HK-2 (cell line): ENCODE measurements at regions not wholly inside any gene's neighbourhood (a gene's known extent, or its start where the extent isn't known, plus 50 kb on each side); places are given as distances from the start of the nearest gene placed in this dataset.
A peak's percentile ranks its signal among the peaks of the same experiment; 100 is the strongest.
"Not testable (repeated sequence)": the region's sequence is repeated elsewhere in the genome, so short reads cannot be mapped to it uniquely, and the experiment has no call there.

Source experiments
- DNase-seq: peaks from one replicate; pipeline ENCODE4 v3.0.0-alpha.2; 2018; ENCODE audit not compliant: unreplicated experiment

DNA sequence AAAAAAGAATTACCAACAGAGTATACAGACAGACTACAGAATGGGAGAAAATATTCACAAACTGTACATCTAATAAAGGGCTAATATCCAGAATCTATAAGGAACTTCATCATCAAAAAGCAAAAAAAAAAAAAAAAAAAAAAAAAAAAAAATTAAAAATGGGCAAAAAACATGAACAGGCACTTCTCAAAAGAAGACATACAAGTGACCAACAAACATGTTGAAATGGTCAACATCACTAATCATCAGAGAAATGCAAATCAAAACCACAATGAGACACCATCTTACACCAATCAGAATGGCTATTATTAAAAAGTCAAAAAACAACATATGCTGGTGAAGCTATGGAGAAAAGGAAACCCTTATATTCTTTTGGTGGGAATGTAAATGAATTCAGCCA, 952.8 kb downstream of the LRRIQ3 start:
- DNase-seq = not testable (repeated sequence)

DNA sequence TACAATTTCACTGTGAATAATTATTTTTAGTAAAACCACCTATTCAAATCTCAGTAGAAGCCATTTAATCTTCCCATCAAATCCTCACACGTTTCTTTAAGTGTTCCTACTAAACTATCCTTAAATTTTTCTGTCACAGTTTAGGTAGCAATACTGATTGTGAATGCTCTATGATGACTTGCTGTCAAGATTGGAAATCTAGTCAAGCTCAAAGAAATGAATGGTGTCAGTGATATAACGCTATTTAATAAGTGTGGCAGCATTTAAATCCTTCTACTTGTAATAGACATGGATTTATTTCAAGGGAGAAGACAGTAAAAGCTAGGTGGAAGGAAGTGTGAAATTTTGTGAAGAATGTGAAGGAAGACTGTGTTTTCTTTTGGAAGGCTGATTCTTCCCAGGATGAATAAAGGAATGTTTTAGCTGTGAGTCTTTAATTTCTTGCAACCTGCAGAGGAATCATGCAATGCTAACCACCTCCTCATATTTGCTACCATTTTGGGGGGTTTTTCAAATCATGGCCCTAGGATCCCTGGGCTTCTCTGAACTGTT, 936.7 kb upstream of the NEGR1 start:
- DNase-seq = no peak

DNA sequence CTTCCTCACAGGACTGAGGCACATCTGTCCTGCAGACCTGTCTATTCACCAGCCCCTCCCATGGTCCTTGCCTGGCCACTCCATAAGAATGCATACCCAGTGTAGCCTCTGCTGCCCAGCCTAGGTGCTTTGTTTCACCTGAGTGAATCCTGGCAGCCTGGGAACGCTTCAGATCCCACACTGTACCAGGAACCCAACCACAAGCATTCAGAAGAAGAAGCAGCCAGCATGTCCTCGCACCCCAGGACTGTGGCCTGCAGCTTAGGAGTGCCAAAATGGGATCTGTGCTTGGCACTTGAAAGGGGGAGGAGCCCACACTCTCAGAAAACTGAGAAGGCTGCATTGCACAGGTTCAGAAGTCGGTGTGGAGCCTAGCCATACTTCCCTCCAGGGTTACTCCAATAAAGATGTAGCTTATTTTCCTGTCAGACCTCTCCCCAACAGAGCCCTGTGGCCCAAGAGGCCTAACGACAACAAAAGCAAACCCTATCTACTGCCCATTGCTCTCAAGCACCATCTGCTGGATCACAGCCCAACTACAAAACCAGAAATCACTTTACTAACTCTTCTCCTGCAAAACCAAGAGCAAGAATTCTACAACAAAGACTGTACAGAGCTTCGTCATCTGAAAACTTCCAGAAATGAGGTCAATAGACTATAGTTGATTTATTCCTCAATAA, 923.1 kb upstream of the NEGR1 start:
- DNase-seq = peak; percentile 3

DNA sequence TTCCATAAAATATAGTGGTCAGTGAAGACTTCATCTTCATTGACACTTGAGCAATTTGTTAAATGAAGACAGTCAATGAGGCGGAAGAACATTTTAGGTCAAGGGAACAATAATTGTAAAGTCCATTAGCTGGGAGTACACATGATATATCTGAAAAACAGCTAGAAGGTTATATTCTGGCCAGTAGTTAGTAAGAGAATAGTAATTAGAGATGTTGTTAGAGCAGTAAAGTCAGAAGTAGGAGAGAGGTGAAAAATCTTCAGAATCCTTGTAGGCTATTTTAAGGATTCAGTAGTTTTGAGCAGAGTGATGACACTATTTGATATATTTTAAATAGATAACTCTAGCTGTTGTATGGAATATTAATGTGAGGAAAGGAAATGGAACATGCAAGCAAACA, 915.6 kb upstream of the NEGR1 start:
- DNase-seq = no peak

DNA sequence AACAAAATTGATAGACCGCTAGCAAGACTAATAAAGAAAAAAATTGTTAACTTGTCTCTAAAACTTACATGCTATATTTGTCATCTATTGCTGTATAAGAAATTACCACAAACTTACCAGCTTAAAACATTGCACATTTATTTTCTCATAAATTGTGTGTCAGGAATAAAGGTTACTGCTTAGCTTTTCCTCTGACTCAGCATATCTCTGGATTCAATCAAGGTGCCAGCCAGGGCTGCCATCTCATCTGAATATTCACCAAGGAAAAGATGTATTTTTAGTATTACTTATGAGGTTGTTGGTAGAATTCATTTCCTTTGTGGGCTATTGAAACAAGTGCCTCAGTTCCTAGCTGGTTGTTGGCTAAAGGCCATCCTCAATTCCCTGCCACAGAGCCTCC, 912.6 kb upstream of the NEGR1 start:
- DNase-seq = no peak

DNA sequence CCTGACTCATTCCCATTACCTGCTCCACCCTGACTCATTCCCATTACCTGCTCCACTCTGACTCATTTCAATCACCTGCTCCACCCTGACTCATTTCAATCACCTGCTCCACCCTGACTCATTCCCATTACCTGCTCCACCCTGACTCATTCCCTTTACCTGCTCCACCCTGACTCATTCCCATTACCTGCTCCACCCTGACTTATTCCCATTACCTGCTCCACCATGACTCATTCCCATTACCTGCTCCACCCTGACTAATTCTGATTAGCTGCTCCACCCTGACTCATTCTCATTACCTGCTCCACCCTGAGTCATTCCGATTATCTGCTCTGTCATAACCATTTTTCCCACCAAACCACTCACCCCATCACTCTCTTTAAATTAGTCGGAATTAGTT, 901.2 kb upstream of the NEGR1 start:
- not testable (repeated sequence) for DNase-seq

DNA sequence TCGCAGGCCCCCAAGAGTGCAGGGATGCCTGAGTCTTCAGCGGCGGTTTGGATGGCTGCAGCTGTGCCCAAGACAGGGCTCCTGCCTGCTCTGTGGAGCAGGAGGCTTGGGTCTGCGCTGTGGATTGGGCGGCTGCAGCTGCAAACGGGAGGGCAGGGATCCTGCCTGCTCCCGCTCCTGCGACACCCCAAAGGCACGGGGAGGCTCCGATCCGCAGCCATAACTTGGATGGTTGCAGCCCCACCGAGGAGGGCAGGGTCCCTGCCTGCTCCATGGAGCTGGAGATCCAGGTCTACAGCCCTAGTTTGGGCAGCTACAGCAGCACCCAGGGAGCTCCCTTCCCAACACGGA, 898.8 kb upstream of the NEGR1 start:
- DNase-seq = no peak

DNA sequence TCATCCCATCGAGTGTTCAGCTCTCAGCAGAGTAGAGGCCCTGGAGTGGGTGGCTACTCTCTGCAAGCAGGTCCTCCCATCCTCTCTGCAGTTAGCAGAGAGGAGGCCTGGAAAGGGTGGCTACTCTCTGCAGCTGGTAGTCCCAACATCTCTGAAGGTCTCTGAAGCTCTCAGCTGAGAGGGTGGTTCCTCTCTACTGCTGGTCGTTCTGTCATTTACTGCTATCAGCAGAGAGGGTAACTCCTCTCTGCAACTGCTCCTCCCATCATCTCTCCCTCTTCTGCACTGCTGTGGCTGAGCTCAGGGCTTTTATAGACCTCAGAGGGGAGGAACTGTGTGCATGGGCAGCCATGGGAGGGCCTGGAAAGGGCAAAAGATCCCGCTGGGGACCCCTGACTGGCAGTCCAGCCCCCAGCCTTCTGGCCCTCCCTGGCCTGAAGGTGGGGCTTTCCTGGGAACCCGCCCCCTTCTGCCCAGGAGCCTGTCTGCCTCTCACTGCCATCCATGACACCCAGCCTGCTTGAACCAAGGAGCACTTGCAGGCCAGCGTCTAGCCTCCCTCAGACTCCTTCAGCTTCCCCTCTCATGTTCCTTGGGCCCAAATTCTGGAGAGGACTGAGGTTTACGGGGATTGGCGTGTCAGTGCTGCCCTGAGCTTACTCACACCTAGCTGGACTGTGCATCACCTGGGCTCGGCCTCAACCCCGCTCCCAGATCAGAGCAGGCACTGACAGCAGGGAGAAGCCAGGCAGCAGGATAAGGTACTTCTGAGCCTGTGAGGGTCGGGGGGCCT, 898.3 kb upstream of the NEGR1 start:
- DNase-seq = no peak

DNA sequence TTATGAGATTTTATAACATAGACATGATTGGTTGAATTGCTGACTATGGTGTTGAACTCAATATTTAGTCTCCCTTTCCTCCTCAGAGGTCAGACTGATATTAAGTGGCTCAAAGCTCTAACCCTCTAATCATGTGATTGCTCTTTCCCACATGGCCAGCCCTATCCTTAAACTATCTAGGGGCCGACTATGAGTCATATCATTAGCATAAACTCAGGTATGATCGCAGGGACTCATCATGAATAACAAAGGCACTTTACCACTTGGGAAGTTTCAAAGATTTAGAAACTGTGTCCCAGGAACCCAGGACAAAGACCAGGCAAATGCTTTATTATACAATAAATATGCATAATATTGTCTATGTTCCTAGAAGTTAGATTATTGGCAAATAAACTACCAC, 894.6 kb upstream of the NEGR1 start:
- no peak for DNase-seq

DNA sequence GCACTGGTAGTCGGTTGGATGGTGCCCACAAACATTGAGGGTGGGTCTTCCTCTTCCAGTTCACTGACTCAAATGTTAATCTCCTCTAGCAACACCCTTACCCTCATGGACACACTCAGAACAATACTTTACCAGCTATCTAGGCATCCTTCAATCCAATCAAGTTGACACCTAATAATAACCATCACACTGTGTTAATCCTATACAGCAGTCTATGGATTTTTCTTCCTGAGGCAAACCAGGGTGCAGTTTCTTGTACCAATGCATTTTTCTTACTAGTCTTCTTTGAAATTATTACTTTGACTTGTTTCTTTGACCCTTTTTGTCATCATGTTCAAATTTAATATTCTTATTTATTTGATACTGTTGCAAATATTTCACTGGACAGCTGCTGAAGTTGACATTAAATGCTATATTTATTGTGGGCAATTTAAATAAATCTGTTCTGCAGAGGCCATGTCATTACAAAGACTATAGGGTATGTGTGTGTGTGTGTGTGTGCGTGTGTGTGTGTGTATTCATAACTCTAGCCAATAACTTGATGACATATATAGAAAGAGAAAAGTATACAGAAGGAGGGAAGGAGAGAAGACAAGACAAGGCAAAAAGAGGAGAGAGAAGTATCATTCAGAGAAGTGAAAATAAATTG, 884.8 kb upstream of the NEGR1 start:
- no peak for DNase-seq

DNA sequence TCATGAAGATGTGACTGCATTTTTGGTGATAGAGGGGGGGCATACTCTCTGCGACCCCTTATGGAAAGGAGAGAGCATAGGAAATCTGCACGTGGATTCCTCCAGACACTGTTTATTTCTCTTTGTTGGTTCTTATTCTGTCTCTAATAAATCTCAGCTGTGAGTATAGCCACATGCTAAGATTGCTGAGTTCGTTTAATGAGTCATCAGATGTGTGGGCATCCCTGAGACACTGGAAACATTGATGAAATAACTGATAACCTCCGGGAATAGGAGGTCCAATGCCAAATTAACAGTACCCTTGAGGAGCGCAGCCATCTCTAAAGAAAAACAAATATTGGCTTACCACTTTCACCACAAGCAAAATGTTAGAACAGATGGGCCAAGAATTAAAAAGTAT, 880.2 kb upstream of the NEGR1 start:
- DNase-seq = no peak

DNA sequence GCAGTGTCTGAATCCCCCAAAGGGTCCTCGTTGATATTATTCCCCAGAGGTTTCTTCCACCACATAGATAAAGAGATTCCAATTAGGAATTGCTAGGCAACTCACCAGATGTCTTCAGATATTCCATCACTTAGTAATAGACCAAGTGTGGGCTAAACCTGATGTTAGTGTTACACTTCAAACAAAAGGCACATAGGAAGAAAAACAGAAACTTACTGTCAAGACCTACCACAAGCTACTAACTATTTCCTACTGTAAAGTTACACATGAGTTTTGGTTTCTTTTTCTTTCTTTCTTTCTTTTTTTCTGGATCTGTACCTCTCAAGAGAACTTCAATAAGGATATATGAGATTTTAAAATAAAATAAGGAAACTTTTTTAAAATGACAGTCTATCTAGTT, 879.1 kb upstream of the NEGR1 start:
- no peak for DNase-seq

DNA sequence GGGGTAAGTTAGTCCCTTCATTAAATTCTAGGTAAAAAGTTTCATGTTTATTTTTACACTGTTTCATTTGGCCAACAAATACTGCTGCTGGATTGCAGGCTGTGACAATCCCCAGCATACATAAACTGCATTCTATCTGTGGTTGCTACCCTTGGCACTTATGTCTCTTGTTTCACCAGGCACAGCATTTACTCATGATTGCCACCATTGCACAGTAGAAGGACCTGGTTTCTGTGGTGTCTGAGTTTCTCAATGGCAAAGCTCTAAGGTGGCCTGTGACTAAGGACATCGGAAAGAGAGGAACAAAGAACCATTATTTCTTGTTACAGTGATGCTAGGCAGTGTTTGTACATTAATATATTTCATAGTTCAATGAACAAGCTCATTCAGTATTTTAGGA, 878.4 kb upstream of the NEGR1 start:
- DNase-seq = no peak

DNA sequence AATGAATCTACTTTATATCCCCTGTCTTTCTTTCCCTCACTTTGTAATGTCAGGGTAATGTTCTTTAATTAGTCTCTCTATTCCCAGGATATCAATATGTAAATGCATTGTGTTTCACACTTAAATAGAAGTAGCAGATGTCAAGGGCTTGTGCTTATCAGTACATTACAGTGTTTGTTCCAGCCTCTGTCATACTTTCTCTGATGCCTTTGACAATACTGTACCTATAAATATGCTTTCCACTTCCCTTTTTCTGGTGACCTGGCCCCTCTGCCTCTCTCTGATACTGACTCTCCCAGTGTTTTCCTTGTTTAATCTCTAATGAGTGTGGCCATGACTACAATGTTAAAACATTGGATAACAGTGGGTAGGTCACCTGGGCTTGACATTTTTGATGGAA, 862.0 kb upstream of the NEGR1 start:
- no peak for DNase-seq

DNA sequence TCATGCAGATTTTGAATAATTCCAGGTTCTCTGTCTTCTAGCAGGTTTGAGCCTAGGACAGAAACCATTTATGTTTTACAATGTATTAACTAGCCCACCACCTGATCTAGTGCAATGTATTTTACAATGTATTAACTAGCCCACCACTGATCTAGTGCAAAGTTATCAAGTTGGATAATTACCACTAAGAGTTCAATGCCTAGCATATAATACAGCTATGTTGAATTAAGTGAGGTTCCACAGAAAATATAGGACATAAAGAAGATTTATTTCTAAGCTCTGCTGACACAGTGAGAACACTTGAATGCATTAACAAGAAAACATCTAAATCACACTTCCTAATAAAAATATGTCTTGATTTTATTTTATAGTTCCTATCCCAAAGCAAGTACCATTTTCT, 854.6 kb upstream of the NEGR1 start:
- DNase-seq = no peak

DNA sequence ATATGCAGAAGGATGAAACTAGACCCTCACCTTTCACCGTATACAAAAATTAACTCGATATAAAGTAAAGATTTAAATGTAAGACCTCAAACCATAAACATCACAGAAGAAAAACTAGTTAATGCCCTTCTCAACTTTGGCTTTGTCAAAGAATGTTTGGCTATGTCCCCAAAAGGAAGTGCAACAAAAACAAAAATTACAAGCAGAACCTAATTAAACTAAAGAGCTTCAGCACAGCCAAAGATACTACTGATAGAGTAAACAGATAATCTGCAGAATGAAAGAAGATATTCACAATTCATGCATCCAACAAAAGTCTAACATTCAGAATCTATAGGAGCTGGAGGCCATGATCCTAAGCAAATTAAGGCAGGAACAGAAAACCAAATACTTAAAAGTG, 824.6 kb upstream of the NEGR1 start:
- no peak for DNase-seq

DNA sequence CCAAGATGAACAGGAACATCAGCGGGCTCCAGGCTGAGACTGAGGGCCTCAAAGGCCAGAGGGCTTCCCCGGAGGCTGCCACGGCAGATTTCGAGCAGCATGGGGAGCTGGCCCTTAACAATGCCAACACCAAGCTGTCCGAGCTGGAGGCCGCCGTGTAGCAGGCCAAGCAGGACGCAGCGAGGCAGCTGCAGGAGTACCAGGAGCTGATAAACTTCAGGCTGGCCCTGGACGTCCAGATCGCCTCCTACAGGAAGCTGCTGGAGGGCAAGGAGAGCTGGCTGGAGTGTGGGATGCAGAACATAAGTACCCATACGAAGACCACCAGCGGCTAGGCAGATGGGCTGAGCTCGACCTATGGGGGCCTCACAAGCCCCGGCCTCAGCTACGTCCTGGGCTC, 823.4 kb upstream of the NEGR1 start:
- DNase-seq = no peak

DNA sequence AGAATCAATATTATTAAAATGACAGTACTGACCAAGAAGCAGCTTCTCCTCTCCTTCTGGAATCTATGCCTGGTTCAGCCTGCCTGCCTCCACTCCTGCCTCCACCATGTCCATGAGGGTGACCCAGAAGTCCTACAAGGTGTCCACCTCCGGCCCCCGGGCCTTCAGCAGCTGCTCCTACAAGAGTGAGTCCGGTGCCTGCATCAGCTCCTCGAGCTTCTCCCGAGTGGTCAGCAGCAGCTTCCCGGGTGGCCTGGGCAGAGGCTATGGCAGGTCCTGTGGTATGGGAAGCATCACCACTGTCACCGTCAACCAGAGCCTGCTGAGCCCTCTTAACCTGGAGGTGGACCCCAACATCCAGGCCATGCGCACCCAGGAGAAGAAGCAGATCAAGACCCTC, 822.4 kb upstream of the NEGR1 start:
- DNase-seq = no peak

DNA sequence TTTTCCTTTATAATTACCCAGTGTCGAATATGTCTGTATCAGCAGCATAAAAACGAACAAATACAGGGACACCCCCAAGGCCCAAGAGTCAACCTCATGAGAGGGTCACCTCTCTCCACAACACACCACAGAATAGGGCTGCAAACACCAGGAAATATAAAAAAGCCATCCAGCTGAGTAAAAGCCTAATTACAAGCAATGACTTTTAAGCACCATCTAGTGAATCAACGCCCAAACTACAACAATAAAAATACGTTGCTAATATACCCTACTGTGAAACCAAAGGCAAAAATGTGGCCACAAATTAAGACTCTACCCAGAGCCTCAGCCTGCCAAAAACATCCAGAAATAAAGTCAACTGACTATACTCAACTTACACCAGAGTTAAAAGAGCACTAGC, 817.9 kb upstream of the NEGR1 start:
- no peak for DNase-seq

DNA sequence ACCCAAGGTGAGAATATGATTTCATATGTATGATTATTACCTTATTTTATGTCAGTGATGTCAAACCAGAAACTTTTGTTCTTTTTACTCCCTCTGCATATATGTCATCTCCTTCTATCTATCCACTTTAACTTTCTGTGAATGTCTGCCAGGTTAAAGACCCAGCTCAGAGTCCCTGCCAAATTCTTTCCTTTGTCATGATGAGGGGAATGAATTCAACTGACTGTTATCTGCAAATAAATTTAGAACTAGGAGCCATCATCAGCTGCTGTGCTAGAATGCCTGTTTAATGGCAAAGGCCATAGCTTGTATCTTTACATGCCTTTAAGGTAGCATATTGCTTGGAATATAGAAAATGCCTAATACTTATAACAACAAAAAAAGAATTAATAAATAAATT, 815.6 kb upstream of the NEGR1 start:
- no peak for DNase-seq

DNA sequence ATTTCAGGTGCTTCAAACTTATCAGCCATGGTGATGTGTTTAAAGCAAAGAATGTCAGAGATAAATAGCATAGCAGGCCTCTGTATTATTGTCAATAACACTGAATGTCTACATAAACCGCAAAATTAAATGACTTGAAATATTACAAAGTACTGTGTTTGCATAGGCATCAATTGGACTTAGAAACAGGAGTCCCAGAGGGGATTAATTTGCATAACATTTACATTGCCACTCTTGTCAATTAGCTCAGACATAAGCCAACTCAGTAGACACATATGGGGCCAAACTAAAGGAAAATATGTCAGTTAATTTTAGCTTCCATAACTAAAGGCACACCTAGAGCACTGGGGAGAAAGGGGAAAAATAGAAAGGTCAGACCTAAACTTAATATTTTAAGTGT, 814.5 kb upstream of the NEGR1 start:
- no peak for DNase-seq

DNA sequence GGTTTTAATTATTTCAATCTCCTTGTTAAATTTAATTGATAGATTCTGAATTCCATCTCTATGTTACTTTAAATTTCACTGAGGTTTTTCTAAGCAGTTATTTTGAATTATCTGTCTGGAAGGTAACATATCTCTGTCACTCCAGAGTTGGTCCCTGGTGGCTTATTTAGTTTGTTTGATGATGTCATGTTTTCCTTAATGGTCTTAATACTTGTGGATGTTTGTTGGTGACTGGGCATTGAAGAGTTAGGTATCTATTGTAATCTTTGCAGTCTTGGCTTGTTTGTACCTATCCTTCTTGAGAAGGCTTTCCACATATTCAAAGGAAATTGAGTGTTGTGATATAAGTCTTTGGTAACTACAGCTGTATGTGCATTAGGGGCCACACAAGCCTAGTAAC, 810.0 kb upstream of the NEGR1 start:
- no peak for DNase-seq

DNA sequence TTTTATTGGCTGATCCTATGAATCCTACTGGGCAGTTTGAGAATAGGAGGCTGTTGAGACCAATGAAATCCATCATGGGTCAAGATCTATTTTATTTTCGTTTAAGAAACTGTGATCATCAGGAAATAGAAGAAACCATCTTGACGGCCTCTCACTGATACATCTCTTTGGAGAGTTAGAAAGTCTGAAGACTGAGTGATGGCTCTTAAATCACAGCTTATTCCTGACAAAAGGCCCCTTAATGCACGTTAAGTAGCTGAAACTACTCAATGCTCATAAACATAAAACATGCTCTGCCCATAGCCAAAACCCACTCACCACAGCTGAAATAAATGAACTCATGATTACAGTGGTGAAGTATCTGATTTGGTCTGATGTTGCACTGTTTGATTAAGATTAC, 784.5 kb upstream of the NEGR1 start:
- no peak for DNase-seq
